HepG2 (cell line): ENCODE measurements at regions not wholly inside any gene's neighbourhood (a gene's known extent, or its start where the extent isn't known, plus 50 kb on each side); places are given as distances from the start of the nearest gene placed in this dataset.

Source experiments
- ETV5 ChIP-seq: IDR thresholded peaks from 2 replicates; pipeline ENCODE4 v1.6.1; 2018; ENCODE audit warnings: missing biosample characterization, missing genetic modification reagents, inconsistent platforms, borderline replicate concordance
- HOXA7 ChIP-seq: sonication (generic); formaldehyde crosslinking; IDR thresholded peaks from 2 replicates; pipeline ENCODE4 v1.8.1; 2022; ENCODE audit warnings: mild to moderate bottlenecking, missing genetic modification reagents, moderate library complexity
- JUN ChIP-seq: sonication (generic); formaldehyde crosslinking; IDR thresholded peaks from 2 replicates; pipeline ENCODE4 v1.4.0; 2020; ENCODE audit warnings: mild to moderate bottlenecking, missing genetic modification reagents
- KDM4B ChIP-seq: sonication (generic); formaldehyde crosslinking; IDR thresholded peaks from 2 replicates; pipeline ENCODE4 v1.4.0; 2020; ENCODE audit warnings: missing genetic modification reagents
- POLR2A ChIP-seq, 2 experiments: IDR thresholded peaks; 2 replicates each; pipeline ENCODE4 v1.6.1; 2011; ENCODE audit warnings: low read depth in 2 of 2, low read length in 2 of 2, mild to moderate bottlenecking in 1 of 2, moderate library complexity in 1 of 2; ENCODE audit not compliant: insufficient read depth in 1 of 2
- SUZ12 ChIP-seq: fragments of 150-350 bp; IDR thresholded peaks from 2 replicates; pipeline ENCODE4 v1.6.1; 2014; ENCODE audit warnings: low read depth, low read length
- TBP ChIP-seq: sonication (generic); formaldehyde crosslinking; IDR thresholded peaks from 2 replicates; pipeline ENCODE4 v1.5.0; 2020; ENCODE audit warnings: missing genetic modification reagents
- ZBTB33 ChIP-seq: sonication (generic); formaldehyde crosslinking; IDR thresholded peaks from 2 replicates; pipeline ENCODE4 v1.4.0; 2020; ENCODE audit warnings: missing genetic modification reagents
- ZNF383 ChIP-seq: sonication (generic); formaldehyde crosslinking; IDR thresholded peaks from 2 replicates; pipeline ENCODE4 v1.4.0; 2020; ENCODE audit warnings: missing genetic modification reagents, mild to moderate bottlenecking, borderline replicate concordance
- ZZZ3 ChIP-seq: sonication (generic); formaldehyde crosslinking; IDR thresholded peaks from 2 replicates; pipeline ENCODE4 v1.4.0; 2020; ENCODE audit warnings: missing genetic modification reagents, mild to moderate bottlenecking, borderline replicate concordance
- TF ChIP-seq, protein P1 (sequence below): sonication (generic); formaldehyde crosslinking; IDR thresholded peaks from 2 replicates; pipeline ENCODE4 v1.5.0; 2020; ENCODE audit warnings: mild to moderate bottlenecking, missing genetic modification reagents, moderate library complexity
- TF ChIP-seq, protein P2 (sequence below): sonication (generic); formaldehyde crosslinking; conservative IDR thresholded peaks from 2 replicates; pipeline ENCODE4 v1.4.0; 2020; ENCODE audit warnings: missing genetic modification reagents
- TF ChIP-seq, protein P3 (sequence below): sonication (generic); formaldehyde crosslinking; IDR thresholded peaks from 2 replicates; pipeline ENCODE4 v1.4.0; 2020; ENCODE audit warnings: missing genetic modification reagents

DNA sequence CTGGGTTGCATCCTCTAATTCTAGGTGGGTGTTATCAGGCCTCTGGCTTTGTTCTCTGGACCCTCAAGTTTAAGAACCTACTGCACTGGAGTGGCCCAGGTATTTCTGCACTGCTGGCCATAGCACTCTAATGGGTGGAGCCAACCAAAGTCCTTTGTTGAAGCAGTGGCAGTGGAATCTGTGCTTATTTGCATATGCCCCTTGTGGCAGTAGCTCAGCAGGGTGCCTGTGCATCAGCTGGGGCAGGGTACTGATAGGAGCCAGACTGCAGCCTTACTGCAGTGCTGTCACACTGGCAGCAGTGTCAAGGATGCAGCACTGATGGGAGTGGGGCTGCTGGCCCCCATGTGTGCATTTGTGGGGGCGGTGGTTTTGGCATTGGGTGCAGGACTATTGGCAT is 660.6 kb downstream of the LRRIQ3 start:
- no peak for TF ChIP-seq ETV5 (CRISPR knock-in tag)
- TF ChIP-seq, protein P1, sequence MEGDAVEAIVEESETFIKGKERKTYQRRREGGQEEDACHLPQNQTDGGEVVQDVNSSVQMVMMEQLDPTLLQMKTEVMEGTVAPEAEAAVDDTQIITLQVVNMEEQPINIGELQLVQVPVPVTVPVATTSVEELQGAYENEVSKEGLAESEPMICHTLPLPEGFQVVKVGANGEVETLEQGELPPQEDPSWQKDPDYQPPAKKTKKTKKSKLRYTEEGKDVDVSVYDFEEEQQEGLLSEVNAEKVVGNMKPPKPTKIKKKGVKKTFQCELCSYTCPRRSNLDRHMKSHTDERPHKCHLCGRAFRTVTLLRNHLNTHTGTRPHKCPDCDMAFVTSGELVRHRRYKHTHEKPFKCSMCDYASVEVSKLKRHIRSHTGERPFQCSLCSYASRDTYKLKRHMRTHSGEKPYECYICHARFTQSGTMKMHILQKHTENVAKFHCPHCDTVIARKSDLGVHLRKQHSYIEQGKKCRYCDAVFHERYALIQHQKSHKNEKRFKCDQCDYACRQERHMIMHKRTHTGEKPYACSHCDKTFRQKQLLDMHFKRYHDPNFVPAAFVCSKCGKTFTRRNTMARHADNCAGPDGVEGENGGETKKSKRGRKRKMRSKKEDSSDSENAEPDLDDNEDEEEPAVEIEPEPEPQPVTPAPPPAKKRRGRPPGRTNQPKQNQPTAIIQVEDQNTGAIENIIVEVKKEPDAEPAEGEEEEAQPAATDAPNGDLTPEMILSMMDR: no peak
- TF ChIP-seq, protein P2, sequence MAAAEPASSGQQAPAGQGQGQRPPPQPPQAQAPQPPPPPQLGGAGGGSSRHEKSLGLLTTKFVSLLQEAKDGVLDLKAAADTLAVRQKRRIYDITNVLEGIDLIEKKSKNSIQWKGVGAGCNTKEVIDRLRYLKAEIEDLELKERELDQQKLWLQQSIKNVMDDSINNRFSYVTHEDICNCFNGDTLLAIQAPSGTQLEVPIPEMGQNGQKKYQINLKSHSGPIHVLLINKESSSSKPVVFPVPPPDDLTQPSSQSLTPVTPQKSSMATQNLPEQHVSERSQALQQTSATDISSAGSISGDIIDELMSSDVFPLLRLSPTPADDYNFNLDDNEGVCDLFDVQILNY: no peak
- TF ChIP-seq KDM4B: no peak
- TF ChIP-seq ZNF383 (CRISPR knock-in tag): no peak
- no peak for TF ChIP-seq ZBTB33 (CRISPR knock-in tag)
- no peak for TF ChIP-seq ZZZ3 (CRISPR knock-in tag)
- no peak for TF ChIP-seq TBP (CRISPR knock-in tag)
- no peak for TF ChIP-seq JUN
- TF ChIP-seq, protein P3, sequence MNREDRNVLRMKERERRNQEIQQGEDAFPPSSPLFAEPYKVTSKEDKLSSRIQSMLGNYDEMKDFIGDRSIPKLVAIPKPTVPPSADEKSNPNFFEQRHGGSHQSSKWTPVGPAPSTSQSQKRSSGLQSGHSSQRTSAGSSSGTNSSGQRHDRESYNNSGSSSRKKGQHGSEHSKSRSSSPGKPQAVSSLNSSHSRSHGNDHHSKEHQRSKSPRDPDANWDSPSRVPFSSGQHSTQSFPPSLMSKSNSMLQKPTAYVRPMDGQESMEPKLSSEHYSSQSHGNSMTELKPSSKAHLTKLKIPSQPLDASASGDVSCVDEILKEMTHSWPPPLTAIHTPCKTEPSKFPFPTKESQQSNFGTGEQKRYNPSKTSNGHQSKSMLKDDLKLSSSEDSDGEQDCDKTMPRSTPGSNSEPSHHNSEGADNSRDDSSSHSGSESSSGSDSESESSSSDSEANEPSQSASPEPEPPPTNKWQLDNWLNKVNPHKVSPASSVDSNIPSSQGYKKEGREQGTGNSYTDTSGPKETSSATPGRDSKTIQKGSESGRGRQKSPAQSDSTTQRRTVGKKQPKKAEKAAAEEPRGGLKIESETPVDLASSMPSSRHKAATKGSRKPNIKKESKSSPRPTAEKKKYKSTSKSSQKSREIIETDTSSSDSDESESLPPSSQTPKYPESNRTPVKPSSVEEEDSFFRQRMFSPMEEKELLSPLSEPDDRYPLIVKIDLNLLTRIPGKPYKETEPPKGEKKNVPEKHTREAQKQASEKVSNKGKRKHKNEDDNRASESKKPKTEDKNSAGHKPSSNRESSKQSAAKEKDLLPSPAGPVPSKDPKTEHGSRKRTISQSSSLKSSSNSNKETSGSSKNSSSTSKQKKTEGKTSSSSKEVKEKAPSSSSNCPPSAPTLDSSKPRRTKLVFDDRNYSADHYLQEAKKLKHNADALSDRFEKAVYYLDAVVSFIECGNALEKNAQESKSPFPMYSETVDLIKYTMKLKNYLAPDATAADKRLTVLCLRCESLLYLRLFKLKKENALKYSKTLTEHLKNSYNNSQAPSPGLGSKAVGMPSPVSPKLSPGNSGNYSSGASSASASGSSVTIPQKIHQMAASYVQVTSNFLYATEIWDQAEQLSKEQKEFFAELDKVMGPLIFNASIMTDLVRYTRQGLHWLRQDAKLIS: no peak
- no peak for TF ChIP-seq HOXA7
- no peak for TF ChIP-seq POLR2A (IDR thresholded peaks at IDR 0.05; ENCODE audit: insufficient read depth in 1 of 2, low read depth in 2 of 2, low read length in 2 of 2)
- no peak for TF ChIP-seq SUZ12
